ENCODE measurements at regions not wholly inside any gene's neighbourhood (a gene's known extent, or its start where the extent isn't known, plus 50 kb on each side); places are given as distances from the start of the nearest gene placed in this dataset.

- Histone ChIP-seq H3K9me3 (ENCODE audit: insufficient read depth, low read length) (peaks cover 11% of the 10 kb centered on the region; the same call in 1 of the 2 replicates), H2AFZ (ENCODE audit: low read depth, low read length) (no peak overlapping the region), H3K4me1 (ENCODE audit: low read length) (no peaks in the 10 kb centered on the region), H3K27me3 (ENCODE audit: low read depth, low read length) (no peaks in the 10 kb centered on the region), H3K4me2 (ENCODE audit: low read length) (no peak overlapping the region), H3K27ac (ENCODE audit: low read length) (no peak overlapping the region), H3K36me3 (replicated peaks; ENCODE audit: low read depth, low read length) (peaks cover 3% of the 10 kb centered on the region), H3K79me2 (ENCODE audit: low read length) (no peaks in the 10 kb centered on the region), H3K4me3 (ENCODE audit: low read length) (no peak overlapping the region), H4K20me1 (ENCODE audit: insufficient read depth, low read length) (no peaks in the 10 kb centered on the region), H3K9ac (ENCODE audit: low read length) (no peak overlapping the region)
- no peak for TF ChIP-seq EZH2phosphoT487 (IDR thresholded peaks at IDR 0.05; ENCODE audit: low read depth)
- TF ChIP-seq, protein P1, sequence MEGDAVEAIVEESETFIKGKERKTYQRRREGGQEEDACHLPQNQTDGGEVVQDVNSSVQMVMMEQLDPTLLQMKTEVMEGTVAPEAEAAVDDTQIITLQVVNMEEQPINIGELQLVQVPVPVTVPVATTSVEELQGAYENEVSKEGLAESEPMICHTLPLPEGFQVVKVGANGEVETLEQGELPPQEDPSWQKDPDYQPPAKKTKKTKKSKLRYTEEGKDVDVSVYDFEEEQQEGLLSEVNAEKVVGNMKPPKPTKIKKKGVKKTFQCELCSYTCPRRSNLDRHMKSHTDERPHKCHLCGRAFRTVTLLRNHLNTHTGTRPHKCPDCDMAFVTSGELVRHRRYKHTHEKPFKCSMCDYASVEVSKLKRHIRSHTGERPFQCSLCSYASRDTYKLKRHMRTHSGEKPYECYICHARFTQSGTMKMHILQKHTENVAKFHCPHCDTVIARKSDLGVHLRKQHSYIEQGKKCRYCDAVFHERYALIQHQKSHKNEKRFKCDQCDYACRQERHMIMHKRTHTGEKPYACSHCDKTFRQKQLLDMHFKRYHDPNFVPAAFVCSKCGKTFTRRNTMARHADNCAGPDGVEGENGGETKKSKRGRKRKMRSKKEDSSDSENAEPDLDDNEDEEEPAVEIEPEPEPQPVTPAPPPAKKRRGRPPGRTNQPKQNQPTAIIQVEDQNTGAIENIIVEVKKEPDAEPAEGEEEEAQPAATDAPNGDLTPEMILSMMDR (IDR thresholded peaks at IDR 0.05; ENCODE audit: low read depth, low read length): no peak
Observed at GRCh38 chr2:196503398-196503797, 136.1 kb upstream of the CCDC150 start.

- H3K9me3 ChIP-seq (ENCODE audit: insufficient read depth, low read length): no peaks in the 10 kb centered on the region
- H3K27me3 ChIP-seq (ENCODE audit: low read depth, low read length): no peaks in the 10 kb centered on the region
- H3K4me3 ChIP-seq (ENCODE audit: low read length): no peak overlapping the region
- no peak overlapping the region for H3K27ac ChIP-seq (ENCODE audit: low read length)
- H2AFZ ChIP-seq (ENCODE audit: low read depth, low read length): no peak overlapping the region
- H3K79me2 ChIP-seq (ENCODE audit: low read length): no peaks in the 10 kb centered on the region
- H3K36me3 ChIP-seq (replicated peaks; ENCODE audit: low read depth, low read length): no peaks in the 10 kb centered on the region
- no peaks in the 10 kb centered on the region for H4K20me1 ChIP-seq (ENCODE audit: insufficient read depth, low read length)
- TF ChIP-seq EZH2phosphoT487 (IDR thresholded peaks at IDR 0.05; ENCODE audit: low read depth): no peak
- TF ChIP-seq, protein P1 (IDR thresholded peaks at IDR 0.05; ENCODE audit: low read depth, low read length): no peak
- H3K4me2 ChIP-seq (ENCODE audit: low read length): no peak overlapping the region
- no peak overlapping the region for H3K9ac ChIP-seq (ENCODE audit: low read length)
- H3K4me1 ChIP-seq (ENCODE audit: low read length): no peaks in the 10 kb centered on the region
Observed at GRCh38 chr2:196504788-196505187, 134.7 kb upstream of the CCDC150 start.

- no peaks in the 10 kb centered on the region for H3K9me3 ChIP-seq (ENCODE audit: insufficient read depth, low read length)
- no peak overlapping the region for H3K9ac ChIP-seq (ENCODE audit: low read length)
- no peaks in the 10 kb centered on the region for H4K20me1 ChIP-seq (ENCODE audit: insufficient read depth, low read length)
- no peak overlapping the region for H3K4me2 ChIP-seq (ENCODE audit: low read length)
- no peak overlapping the region for H2AFZ ChIP-seq (ENCODE audit: low read depth, low read length)
- no peaks in the 10 kb centered on the region for H3K27me3 ChIP-seq (ENCODE audit: low read depth, low read length)
- no peak overlapping the region for H3K4me3 ChIP-seq (ENCODE audit: low read length)
- H3K36me3 ChIP-seq (replicated peaks; ENCODE audit: low read depth, low read length): no peaks in the 10 kb centered on the region
- TF ChIP-seq, protein P1 (IDR thresholded peaks at IDR 0.05; ENCODE audit: low read depth, low read length): no peak
- TF ChIP-seq EZH2phosphoT487 (IDR thresholded peaks at IDR 0.05; ENCODE audit: low read depth): no peak
- H3K27ac ChIP-seq (ENCODE audit: low read length): no peak overlapping the region
- H3K4me1 ChIP-seq (ENCODE audit: low read length): no peaks in the 10 kb centered on the region
- no peaks in the 10 kb centered on the region for H3K79me2 ChIP-seq (ENCODE audit: low read length)
Observed at GRCh38 chr2:196510246-196510645, 129.3 kb upstream of the CCDC150 start.

GRCh38 chr2:196511258-196512168, 128.0 kb upstream of the CCDC150 start:
- Histone ChIP-seq H3K36me3 (replicated peaks; ENCODE audit: low read depth, low read length) (no peaks in the 10 kb centered on the region), H3K4me1 (ENCODE audit: low read length) (no peaks in the 10 kb centered on the region), H3K4me2 (ENCODE audit: low read length) (no peak overlapping the region), H3K9me3 (ENCODE audit: insufficient read depth, low read length) (no peaks in the 10 kb centered on the region), H3K27me3 (ENCODE audit: low read depth, low read length) (no peaks in the 10 kb centered on the region), H3K4me3 (ENCODE audit: low read length) (no peak overlapping the region), H2AFZ (ENCODE audit: low read depth, low read length) (no peak overlapping the region), H3K79me2 (ENCODE audit: low read length) (no peaks in the 10 kb centered on the region), H4K20me1 (ENCODE audit: insufficient read depth, low read length) (no peaks in the 10 kb centered on the region), H3K9ac (ENCODE audit: low read length) (no peak overlapping the region), H3K27ac (ENCODE audit: low read length) (no peak overlapping the region)
- TF ChIP-seq, protein P1 (IDR thresholded peaks at IDR 0.05; ENCODE audit: low read depth, low read length): no peak
- TF ChIP-seq EZH2phosphoT487 (IDR thresholded peaks at IDR 0.05; ENCODE audit: low read depth): no peak

All from OCI-LY3 (cell line).